ENCODE measurements at regions not wholly inside any gene's neighbourhood (a gene's known extent, or its start where the extent isn't known, plus 50 kb on each side); places are given as distances from the start of the nearest gene placed in this dataset.

GRCh38 chr3:74752290-74752689 is 137.8 kb upstream of the CNTN3 start:
- intact Hi-C loops (cut with micrococcal nuclease), result no loop called here
- no peak for FAIRE-seq

DNA sequence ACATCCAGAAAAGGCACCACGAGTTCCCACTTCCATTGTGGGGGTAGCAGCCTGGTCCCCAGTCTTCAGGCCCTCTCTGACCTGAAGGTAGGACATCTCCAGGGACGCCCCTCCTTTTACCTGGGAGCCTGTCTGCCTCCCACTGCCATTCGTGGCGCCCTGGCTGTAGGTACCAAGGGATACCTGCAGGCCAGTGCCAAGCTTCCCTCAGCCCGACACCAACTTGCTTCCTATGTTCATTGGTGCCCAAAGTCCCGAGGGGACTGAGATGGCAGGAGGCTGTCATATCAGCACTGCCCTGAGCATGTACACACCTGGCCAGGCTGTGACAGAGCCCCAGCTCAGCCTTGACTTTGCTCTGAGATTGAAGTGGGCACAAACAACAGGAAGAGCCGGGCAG is 137.3 kb upstream of the CNTN3 start:
- Histone ChIP-seq H3K36me3 (ENCODE audit: control insufficient read depth in 2 of 2, extremely low read depth in 1 of 2, insufficient read depth in 2 of 2, low read length in 2 of 2) (no peaks in the 10 kb centered on the region), H3K9ac (replicated peaks; ENCODE audit: extremely low read depth, insufficient read depth, low read length) (no peak overlapping the region), H3K4me1 (ENCODE audit: control insufficient read depth, extremely low read depth, insufficient read depth, low read length) (no peaks in the 10 kb centered on the region), H3K79me2 (ENCODE audit: control insufficient read depth, insufficient read depth, low read length) (no peaks in the 10 kb centered on the region), H3K27ac (ENCODE audit: insufficient read depth, low read depth, low read length) (no peak overlapping the region), H3K4me3 (replicated peaks in 1 of 3; ENCODE audit: insufficient read depth in 1 of 3, low read depth in 1 of 3, low read length in 3 of 3) (no peak overlapping the region), H4K20me1 (replicated peaks; ENCODE audit: control insufficient read depth, extremely low read depth, insufficient read depth, low read length) (no peaks in the 10 kb centered on the region), H3K4me2 (ENCODE audit: insufficient read depth, low read length) (no peak overlapping the region), H3K9me3 (replicated peaks; ENCODE audit: control insufficient read depth, insufficient read depth, low read length) (peaks cover 8% of the 10 kb centered on the region), H2AFZ (ENCODE audit: low read depth, low read length) (no peak overlapping the region), H3K9me1 (replicated peaks; ENCODE audit: control insufficient read depth, extremely low read depth, insufficient read depth, low read length) (no peaks in the 10 kb centered on the region), H3K27me3 (ENCODE audit: control insufficient read depth in 2 of 2, insufficient read depth in 2 of 2, low read length in 2 of 2) (no peaks in the 10 kb centered on the region)
- FAIRE-seq, result no peak
- no TSS peak for BruUV-seq (replicated peaks)
- no peak for DNase-seq (ENCODE audit: low read depth, low spot score)
- dilution Hi-C loops (cut with MboI; ENCODE audit: extremely low pct_ligation_motif_present, low sequenced_read_pairs) (no loop called here), intact Hi-C loops (cut with micrococcal nuclease) (no loop called here)
- POLR2A ChIA-PET, result no interaction called here
- TF ChIP-seq POLR2AphosphoS5 (IDR thresholded peaks at IDR 0.05; ENCODE audit: insufficient read depth, low read depth, low read length) (no peak), JUN (IDR thresholded peaks at IDR 0.05; ENCODE audit: borderline replicate concordance, insufficient read depth, insufficient read length, low read depth) (no peak)
- CTCF ChIA-PET, result no interaction called here

More at GRCh38 chr3:74752290-74752689, 137.8 kb upstream of the CNTN3 start:
- DNase-seq (ENCODE audit: low read depth, low spot score), result no peak
- Histone ChIP-seq H3K9ac (replicated peaks; ENCODE audit: extremely low read depth, insufficient read depth, low read length) (no peak overlapping the region), H3K4me3 (replicated peaks in 1 of 3; ENCODE audit: insufficient read depth in 1 of 3, low read depth in 1 of 3, low read length in 3 of 3) (no peak overlapping the region), H3K9me3 (replicated peaks; ENCODE audit: control insufficient read depth, insufficient read depth, low read length) (peaks cover 6% of the 10 kb centered on the region), H3K9me1 (replicated peaks; ENCODE audit: control insufficient read depth, extremely low read depth, insufficient read depth, low read length) (no peaks in the 10 kb centered on the region), H3K36me3 (ENCODE audit: control insufficient read depth in 2 of 2, extremely low read depth in 1 of 2, insufficient read depth in 2 of 2, low read length in 2 of 2) (no peaks in the 10 kb centered on the region), H3K27me3 (ENCODE audit: control insufficient read depth in 2 of 2, insufficient read depth in 2 of 2, low read length in 2 of 2) (no peaks in the 10 kb centered on the region), H3K27ac (ENCODE audit: insufficient read depth, low read depth, low read length) (no peak overlapping the region), H4K20me1 (replicated peaks; ENCODE audit: control insufficient read depth, extremely low read depth, insufficient read depth, low read length) (no peaks in the 10 kb centered on the region), H3K79me2 (ENCODE audit: control insufficient read depth, insufficient read depth, low read length) (no peaks in the 10 kb centered on the region), H3K4me2 (ENCODE audit: insufficient read depth, low read length) (no peak overlapping the region), H3K4me1 (ENCODE audit: control insufficient read depth, extremely low read depth, insufficient read depth, low read length) (no peaks in the 10 kb centered on the region), H2AFZ (ENCODE audit: low read depth, low read length) (no peak overlapping the region)
- dilution Hi-C loops (cut with MboI; ENCODE audit: extremely low pct_ligation_motif_present, low sequenced_read_pairs), result no loop called here
- POLR2A ChIA-PET, result no interaction called here
- CTCF ChIA-PET, result no interaction called here
- no peak for TF ChIP-seq GATA2 (IDR thresholded peaks at IDR 0.05; ENCODE audit: insufficient read depth, insufficient read length, low read depth, low read length)
- no peak for TF ChIP-seq POLR2A (IDR thresholded peaks at IDR 0.05; ENCODE audit: low read depth, low read length)
- BruUV-seq (replicated peaks), result no TSS peak
